Small intestine (tissue), 7 donors: ENCODE measurements at regions not wholly inside any gene's neighbourhood (a gene's known extent, or its start where the extent isn't known, plus 50 kb on each side); places are given as distances from the start of the nearest gene placed in this dataset.

Source experiments
- DNase-seq, 2 donors: peaks; one replicate each; pipeline versions ENCODE4 v3.0.0 to v3.0.0-alpha.2; 2013
- FAIRE-seq: peaks from 2 replicates; lab custom pipeline; 2012; peaks lifted over from hg19 to GRCh38; lab: Jason Lieb, UNC
- H3K27ac ChIP-seq, 3 donors: one replicate each; pipeline ENCODE4 v1.5.1; 2013; ENCODE audit warnings: low read length in 2 of 3, mild to moderate bottlenecking in 2 of 3, control low read depth in 1 of 3, inconsistent platforms in 1 of 3, low read depth in 1 of 3, moderate library complexity in 1 of 3
- H3K27me3 ChIP-seq, 3 donors: one replicate each; pipeline ENCODE4 v1.6.1; 2013; ENCODE audit warnings: low read length in 3 of 3, inconsistent platforms in 1 of 3; ENCODE audit not compliant: control insufficient read depth in 3 of 3, insufficient read depth in 3 of 3
- H3K36me3 ChIP-seq, 3 donors: one replicate each; pipeline ENCODE4 v1.6.1; 2013; ENCODE audit warnings: low read length in 3 of 3, inconsistent platforms in 1 of 3, low read depth in 1 of 3, mild to moderate bottlenecking in 1 of 3, moderate library complexity in 1 of 3; ENCODE audit not compliant: control insufficient read depth in 3 of 3, insufficient read depth in 2 of 3
- H3K4me1 ChIP-seq, 3 donors: one replicate each; pipeline ENCODE4 v1.6.1; 2013; ENCODE audit warnings: low read length in 2 of 3, inconsistent platforms in 1 of 3, low read depth in 1 of 3, mild to moderate bottlenecking in 1 of 3, moderate library complexity in 1 of 3; ENCODE audit not compliant: control insufficient read depth in 3 of 3, insufficient read depth in 2 of 3
- H3K4me3 ChIP-seq, 3 donors: one replicate each; pipeline ENCODE4 v1.5.1; 2013; ENCODE audit warnings: low read length in 3 of 3, control low read depth in 1 of 3, inconsistent platforms in 1 of 3, low read depth in 1 of 3, mild to moderate bottlenecking in 1 of 3, moderate library complexity in 1 of 3
- H3K9me3 ChIP-seq, 2 donors: one replicate each; pipeline ENCODE4 v1.6.1; 2013; ENCODE audit warnings: low read depth in 1 of 2, low read length in 1 of 2; ENCODE audit not compliant: control insufficient read depth in 2 of 2, insufficient read depth in 1 of 2
- WGBS, 3 donors: extraction: QIAGEN DNeasy Blood & Tissue Kit; methylation state at CpG; one replicate each; pipeline ENCODE4 v1.1.7; 2013; 5-methylcytosine and 5-hydroxymethylcytosine counted together
- donor health status: healthy with polysubstance abuse.
- donor health status: control.
- donor health status: control.
- donor health status: Bipolar disorder and iron deficiency.
- donor health status: healthy.

DNA sequence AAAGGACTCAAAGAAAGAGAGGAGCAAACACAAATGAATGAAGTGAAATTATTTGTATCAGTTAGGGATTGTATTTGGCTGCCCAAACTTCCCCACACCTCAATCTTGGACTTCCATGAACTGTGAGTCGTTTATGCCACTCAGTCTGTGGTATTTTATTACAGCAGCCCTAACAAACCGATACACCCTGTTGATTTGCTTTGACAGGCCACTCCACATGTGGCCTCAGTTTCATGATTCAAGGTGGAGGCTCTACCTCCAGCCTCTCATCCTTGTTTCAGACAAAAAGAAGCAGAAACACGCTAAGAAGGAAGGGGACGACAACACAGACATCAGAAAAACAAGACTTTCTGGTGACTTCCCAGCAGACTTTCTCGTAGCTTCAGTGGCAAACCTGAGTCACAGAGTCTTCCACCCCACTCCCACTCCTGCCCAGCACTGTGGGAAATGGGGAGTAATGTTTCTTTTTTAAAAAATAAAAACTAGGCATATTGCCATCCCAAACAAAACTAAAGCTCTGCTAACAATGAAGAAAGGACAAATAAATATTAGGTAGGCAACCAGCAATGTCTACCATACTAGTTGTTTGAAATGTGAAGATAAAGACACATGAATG, 52.2 kb upstream of the ABCA1 start:
- DNase-seq = no peak
- Histone ChIP-seq H3K27me3 (no peaks in the 10 kb centered on the region), H3K9me3 (no peaks in the 10 kb centered on the region), H3K36me3 (no peaks in the 10 kb centered on the region), H3K4me1 (peaks cover 0 to 2% (median 0%) of the 10 kb centered on the region in 3 donors), H3K27ac (no peak overlapping the region), H3K4me3 (no peak overlapping the region)
- WGBS, 3 donors = 76 to 80% (median 78%) methylated on average over 5 of the region's 5 CpGs
- no peak for FAIRE-seq

DNA sequence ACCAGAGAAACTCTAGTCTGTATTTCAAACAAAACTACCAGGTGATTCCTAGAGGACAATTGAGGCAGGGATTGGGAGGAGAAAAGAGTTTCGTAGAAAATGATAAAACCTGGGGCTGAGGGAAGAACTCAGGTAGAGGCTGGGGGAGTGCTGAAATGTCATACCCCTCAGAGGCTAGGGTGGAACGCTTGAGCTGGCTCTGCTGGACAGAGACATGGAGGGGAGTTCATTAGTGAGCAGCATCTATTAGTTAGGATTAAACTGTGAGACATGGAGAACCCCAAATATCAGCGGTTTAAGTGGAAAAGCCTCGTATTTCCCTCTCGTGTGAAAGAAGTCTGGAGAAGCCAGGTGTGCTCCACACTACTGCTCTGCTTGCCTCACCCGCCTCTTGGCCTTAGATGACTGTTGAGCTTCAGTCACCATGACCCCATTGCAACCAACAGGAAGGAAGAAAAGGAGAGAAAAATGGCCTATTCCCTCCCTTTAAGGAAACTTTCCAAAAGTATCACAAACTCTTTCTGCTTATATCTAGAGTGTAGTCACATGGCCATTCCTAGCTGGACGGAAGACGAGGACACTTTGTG, 53.7 kb upstream of the ABCA1 start:
- DNase-seq (no peak), FAIRE-seq (no peak)
- Histone ChIP-seq H3K9me3 (no peaks in the 10 kb centered on the region), H3K36me3 (no peaks in the 10 kb centered on the region), H3K27ac (no peak overlapping the region), H3K4me3 (no peak overlapping the region), H3K27me3 (no peaks in the 10 kb centered on the region), H3K4me1 (peaks cover 0 to 2% (median 0%) of the 10 kb centered on the region in 3 donors)
- 87 to 95% (median 94%) methylated on average over 8 of the region's 8 CpGs for WGBS, 3 donors

DNA sequence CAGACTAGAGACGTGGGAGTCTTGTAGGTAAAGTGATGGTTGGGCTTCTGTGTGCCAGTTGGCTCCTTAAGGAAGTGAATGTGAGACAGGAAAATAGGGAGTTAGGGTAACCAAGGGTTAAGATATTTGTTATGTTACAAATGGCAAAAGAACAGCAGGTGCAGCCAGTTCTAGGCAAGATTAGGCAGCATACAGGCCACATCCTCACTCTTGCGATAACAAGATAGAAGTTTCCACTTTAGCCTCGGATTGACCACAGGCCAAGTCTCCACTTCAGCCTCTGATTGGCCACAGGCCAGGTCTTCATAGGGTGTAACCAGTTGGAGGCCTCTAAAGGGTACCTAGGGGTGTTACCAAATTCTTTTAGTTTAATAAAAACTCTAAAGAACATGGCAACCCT, 54.6 kb upstream of the ABCA1 start:
- DNase-seq (no peak), FAIRE-seq (no peak)
- Histone ChIP-seq H3K36me3 (no peaks in the 10 kb centered on the region), H3K27me3 (no peaks in the 10 kb centered on the region), H3K27ac (no peak overlapping the region), H3K4me3 (no peak overlapping the region), H3K9me3 (no peaks in the 10 kb centered on the region), H3K4me1 (peaks cover 0 to 2% (median 0%) of the 10 kb centered on the region in 3 donors)
- WGBS, 3 donors = 36 to 62% (median 59%) methylated on average over 3 of the region's 3 CpGs

DNA sequence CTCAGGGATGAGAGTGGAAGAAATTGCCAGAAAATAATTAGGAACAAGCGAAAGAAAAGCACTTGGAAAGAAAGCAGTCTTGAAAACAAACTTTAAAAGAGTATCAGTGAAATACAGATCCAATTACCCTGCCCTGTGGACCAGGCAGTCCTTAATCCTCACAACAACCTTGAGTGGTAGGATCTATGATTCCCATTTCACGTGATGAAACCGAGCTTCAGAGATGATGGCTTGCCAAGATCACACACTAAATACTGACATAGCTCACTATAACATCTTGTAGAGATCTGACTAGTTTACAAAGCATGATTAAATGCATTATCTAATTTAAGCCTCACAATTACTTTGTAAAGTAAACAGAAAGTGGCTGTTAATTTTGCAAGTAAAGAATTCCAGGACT, 55.5 kb upstream of the ABCA1 start:
- Histone ChIP-seq H3K4me1 (peaks cover 0 to 2% (median 0%) of the 10 kb centered on the region in 3 donors), H3K27ac (no peak overlapping the region)
- no peak for FAIRE-seq

DNA sequence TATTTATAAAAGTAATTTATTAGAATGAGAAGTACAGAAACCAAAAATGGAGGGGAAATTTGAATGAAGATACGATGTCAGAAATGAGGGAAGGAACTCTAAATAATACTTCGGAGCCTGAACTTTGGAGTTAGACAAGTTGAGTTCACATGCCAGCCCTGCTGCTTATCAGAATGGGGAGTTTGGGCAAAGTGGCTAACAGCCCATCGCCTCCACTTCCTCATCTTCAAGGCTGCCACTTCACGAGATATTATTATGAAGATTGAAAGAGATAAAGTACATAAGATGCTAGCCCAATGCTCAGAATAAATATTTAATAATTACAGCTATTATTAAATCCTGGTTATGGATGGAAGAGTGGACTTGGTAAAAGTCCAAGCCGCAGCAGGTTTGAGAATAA, 56.2 kb upstream of the ABCA1 start:
- no peaks in the 10 kb centered on the region for H3K9me3 ChIP-seq
- no peak overlapping the region for H3K27ac ChIP-seq
- H3K4me3 ChIP-seq = no peak overlapping the region
- no peaks in the 10 kb centered on the region for H3K27me3 ChIP-seq
- H3K36me3 ChIP-seq = no peaks in the 10 kb centered on the region
- DNase-seq (no peak), FAIRE-seq (no peak)
- 15 to 37% (median 31%) methylated on average over 5 of the region's 5 CpGs for WGBS, 3 donors
- peaks cover 0 to 2% (median 0%) of the 10 kb centered on the region in 3 donors for H3K4me1 ChIP-seq

More for the DNA sequence above, 55.5 kb upstream of the ABCA1 start:
- no peak for DNase-seq
- no peak overlapping the region for H3K4me3 ChIP-seq
- 61 to 82% (median 72%) methylated on average over 3 of the region's 3 CpGs for WGBS, 3 donors
- H3K27me3 ChIP-seq = no peaks in the 10 kb centered on the region
- no peaks in the 10 kb centered on the region for H3K9me3 ChIP-seq
- H3K36me3 ChIP-seq = no peaks in the 10 kb centered on the region

DNA sequence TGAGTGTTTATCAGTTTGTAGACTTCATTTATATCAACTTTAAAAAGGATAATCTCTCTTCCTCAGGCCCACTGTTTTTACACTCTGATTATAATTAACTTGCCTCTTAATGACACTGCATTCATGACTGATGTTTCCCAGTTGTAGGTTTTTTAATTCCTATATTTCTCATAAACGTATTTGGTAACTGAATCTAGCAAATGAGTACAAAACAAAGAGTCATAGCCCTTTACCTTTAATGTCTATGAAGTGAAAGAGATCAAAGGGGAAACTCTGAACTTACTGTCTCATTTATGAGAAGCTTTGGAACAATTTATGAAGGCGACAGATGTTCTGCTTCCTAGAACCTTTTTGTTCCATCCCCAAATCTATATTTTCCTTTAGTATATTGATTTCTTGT, 56.6 kb upstream of the ABCA1 start:
- Histone ChIP-seq H3K27me3 (no peaks in the 10 kb centered on the region), H3K27ac (no peak overlapping the region), H3K36me3 (no peaks in the 10 kb centered on the region), H3K9me3 (no peaks in the 10 kb centered on the region), H3K4me3 (no peak overlapping the region), H3K4me1 (peaks cover 0 to 2% (median 0%) of the 10 kb centered on the region in 3 donors)
- no peak for DNase-seq
- no peak for FAIRE-seq
- 27 to 52% (median 44%) methylated on average over 2 of the region's 2 CpGs for WGBS, 3 donors

DNA sequence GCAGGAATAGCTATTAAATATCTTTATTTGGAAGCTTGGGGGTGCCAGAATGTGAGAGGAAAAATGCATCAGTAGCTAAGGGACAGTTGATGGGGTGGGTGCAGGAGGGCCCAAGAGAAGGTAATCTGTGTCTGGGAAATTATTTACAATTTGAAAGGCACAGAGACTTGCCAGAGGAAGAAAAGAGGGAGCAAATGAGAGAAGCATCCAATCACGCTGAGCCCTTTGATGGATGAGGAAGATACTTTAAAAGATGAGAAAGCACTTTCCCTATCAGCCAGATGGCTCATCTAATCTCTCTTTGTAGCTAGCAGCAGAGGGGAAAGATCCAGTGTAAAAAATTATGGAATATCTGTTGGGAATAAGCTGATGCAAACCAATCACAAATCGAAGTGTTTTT, 57.0 kb upstream of the ABCA1 start:
- H3K27ac ChIP-seq = no peak overlapping the region
- H3K4me1 ChIP-seq = peaks cover 0 to 2% (median 0%) of the 10 kb centered on the region in 3 donors
- FAIRE-seq = no peak
- H3K4me3 ChIP-seq = no peak overlapping the region
- whole genome bisulfite sequencing, 3 donors = 70 to 78% (median 78%) methylated on average over 2 of the region's 2 CpGs
- no peaks in the 10 kb centered on the region for H3K9me3 ChIP-seq
- no peak for DNase-seq
- no peaks in the 10 kb centered on the region for H3K27me3 ChIP-seq
- H3K36me3 ChIP-seq = no peaks in the 10 kb centered on the region

DNA sequence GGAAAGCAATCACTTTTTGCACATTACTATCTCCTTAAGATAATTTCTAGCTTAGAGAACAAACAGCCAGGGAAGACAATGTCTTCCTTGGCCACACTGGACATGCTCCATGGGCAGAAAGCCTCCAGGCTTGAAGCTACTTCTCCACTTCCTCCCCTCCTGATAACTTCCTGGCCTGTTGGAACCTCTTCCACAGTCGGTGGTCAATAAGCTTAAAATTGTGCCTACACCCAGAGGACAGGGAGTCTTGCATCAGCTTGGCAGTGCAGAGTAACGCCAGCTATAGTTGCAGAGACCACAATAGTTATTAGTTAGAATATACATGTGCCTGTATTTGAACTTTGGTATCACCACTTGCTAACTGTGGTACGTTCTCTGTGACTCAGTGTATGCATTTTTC, 58.1 kb upstream of the ABCA1 start:
- DNase-seq (no peak), FAIRE-seq (no peak)
- Histone ChIP-seq H3K4me3 (no peak overlapping the region), H3K36me3 (no peaks in the 10 kb centered on the region), H3K27ac (no peak overlapping the region), H3K27me3 (no peaks in the 10 kb centered on the region), H3K9me3 (no peaks in the 10 kb centered on the region), H3K4me1 (peaks cover 3 to 6% (median 6%) of the 10 kb centered on the region in 3 donors)
- 82 to 91% (median 88%) methylated on average over 3 of the region's 3 CpGs for WGBS, 3 donors
